ENCODE measurements at regions not wholly inside any gene's neighbourhood (a gene's known extent, or its start where the extent isn't known, plus 50 kb on each side); places are given as distances from the start of the nearest gene placed in this dataset.

- H3K36me3 ChIP-seq, result no peaks in the 10 kb centered on the region
- no peaks in the 10 kb centered on the region for H3K9me3 ChIP-seq
- TF ChIP-seq CTCF (IDR thresholded peaks at IDR 0.05), result no peak
Measured at GRCh38 chr10:130905386-130905785, 406.1 kb downstream of the TCERG1L start.

GRCh38 chr10:130905921-130906320, 405.6 kb downstream of the TCERG1L start:
- TF ChIP-seq CTCF (IDR thresholded peaks at IDR 0.05), result no peak
- Histone ChIP-seq H3K4me1 (ENCODE audit: control insufficient read depth in 1 of 2, insufficient read depth in 1 of 2, low read depth in 1 of 2, low read length in 1 of 2) (no peaks in the 10 kb centered on the region), H3K36me3 (no peaks in the 10 kb centered on the region), H3K9me3 (no peaks in the 10 kb centered on the region), H3K27me3 (no peaks in the 10 kb centered on the region), H3K4me3 (ENCODE audit: low read depth in 1 of 2, low read length in 1 of 2) (no peak overlapping the region), H3K27ac (no peak overlapping the region)

More at GRCh38 chr10:130905386-130905785, 406.1 kb downstream of the TCERG1L start:
- no peaks in the 10 kb centered on the region for H3K27me3 ChIP-seq
- no peak overlapping the region for H3K4me3 ChIP-seq (ENCODE audit: low read depth in 1 of 2, low read length in 1 of 2)
- H3K27ac ChIP-seq, result no peak overlapping the region
- no peaks in the 10 kb centered on the region for H3K4me1 ChIP-seq (ENCODE audit: control insufficient read depth in 1 of 2, insufficient read depth in 1 of 2, low read depth in 1 of 2, low read length in 1 of 2)

GRCh38 chr10:130910848-130911247, 400.7 kb downstream of the TCERG1L start:
- H3K4me3 ChIP-seq (ENCODE audit: low read depth in 1 of 2, low read length in 1 of 2), result no peak overlapping the region
- no peaks in the 10 kb centered on the region for H3K4me1 ChIP-seq (ENCODE audit: control insufficient read depth in 1 of 2, insufficient read depth in 1 of 2, low read depth in 1 of 2, low read length in 1 of 2)
- no peaks in the 10 kb centered on the region for H3K36me3 ChIP-seq
- H3K27me3 ChIP-seq, result no peaks in the 10 kb centered on the region
- no peak overlapping the region for H3K27ac ChIP-seq
- H3K9me3 ChIP-seq, result no peaks in the 10 kb centered on the region
- TF ChIP-seq CTCF (IDR thresholded peaks at IDR 0.05), result no peak

- Histone ChIP-seq H3K27me3 (no peaks in the 10 kb centered on the region), H3K4me1 (ENCODE audit: control insufficient read depth in 1 of 2, insufficient read depth in 1 of 2, low read depth in 1 of 2, low read length in 1 of 2) (no peaks in the 10 kb centered on the region), H3K27ac (no peak overlapping the region), H3K4me3 (ENCODE audit: low read depth in 1 of 2, low read length in 1 of 2) (no peak overlapping the region), H3K36me3 (no peaks in the 10 kb centered on the region), H3K9me3 (no peaks in the 10 kb centered on the region)
- TF ChIP-seq CTCF (IDR thresholded peaks at IDR 0.05), result no peak
Measured at GRCh38 chr10:130913844-130914243, 397.7 kb downstream of the TCERG1L start.

GRCh38 chr10:130914367-130914766, 397.2 kb downstream of the TCERG1L start:
- TF ChIP-seq CTCF (IDR thresholded peaks at IDR 0.05), result no peak
- Histone ChIP-seq H3K4me1 (ENCODE audit: control insufficient read depth in 1 of 2, insufficient read depth in 1 of 2, low read depth in 1 of 2, low read length in 1 of 2) (no peaks in the 10 kb centered on the region), H3K4me3 (ENCODE audit: low read depth in 1 of 2, low read length in 1 of 2) (no peak overlapping the region), H3K9me3 (no peaks in the 10 kb centered on the region), H3K27me3 (no peaks in the 10 kb centered on the region), H3K36me3 (no peaks in the 10 kb centered on the region), H3K27ac (no peak overlapping the region)

- H3K27ac ChIP-seq, result no peak overlapping the region
- H3K4me1 ChIP-seq (ENCODE audit: control insufficient read depth in 1 of 2, insufficient read depth in 1 of 2, low read depth in 1 of 2, low read length in 1 of 2), result no peaks in the 10 kb centered on the region
- no peaks in the 10 kb centered on the region for H3K9me3 ChIP-seq
- no peak overlapping the region for H3K4me3 ChIP-seq (ENCODE audit: low read depth in 1 of 2, low read length in 1 of 2)
- no peak for TF ChIP-seq CTCF (IDR thresholded peaks at IDR 0.05)
- no peaks in the 10 kb centered on the region for H3K27me3 ChIP-seq
- no peaks in the 10 kb centered on the region for H3K36me3 ChIP-seq
Measured at GRCh38 chr10:130915065-130915464, 396.5 kb downstream of the TCERG1L start.
